ENCODE measurements at regions not wholly inside any gene's neighbourhood (a gene's known extent, or its start where the extent isn't known, plus 50 kb on each side); places are given as distances from the start of the nearest gene placed in this dataset.

DNA sequence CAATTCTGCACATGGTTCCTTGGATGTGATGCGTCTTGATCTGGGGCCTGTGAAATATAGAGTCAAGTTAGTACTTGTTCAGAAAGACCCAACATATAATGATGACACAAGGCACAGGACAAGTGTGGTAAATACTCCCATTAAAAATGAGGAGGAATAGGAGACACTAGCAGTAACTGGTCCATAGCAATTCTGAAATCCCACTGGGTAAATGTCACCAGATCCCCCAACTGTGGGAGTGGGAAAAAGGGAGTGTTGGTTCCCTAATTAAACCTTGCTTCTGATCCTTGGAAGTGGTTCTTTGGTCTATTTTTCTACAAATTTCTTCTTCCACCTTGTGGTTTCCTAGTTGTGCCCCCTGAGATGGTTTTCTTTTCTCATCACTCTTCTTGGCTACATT, 62.5 kb upstream of the NRP1 start:
- Histone ChIP-seq H3K4me1 (peaks cover 0 to 22% (median 0%) of the 10 kb centered on the region in 10 experiments; a peak in 4 of 20 replicates), H3K36me3 (no peaks in the 10 kb centered on the region), H3K9ac (no peak overlapping the region), H3K9me3 (replicated peaks in 1 of 11) (peaks cover 18 to 44% (median 25%) of the 10 kb centered on the region in 11 experiments), H3K4me2 (no peak overlapping the region), H3K27ac (no peak overlapping the region), H3K27me3 (no peaks in the 10 kb centered on the region), H3K4me3 (no peak overlapping the region), H4K20me1 (no peaks in the 10 kb centered on the region)
- TF ChIP-seq Cebpa-rat (IDR thresholded peaks at IDR 0.05), result no peak

DNA sequence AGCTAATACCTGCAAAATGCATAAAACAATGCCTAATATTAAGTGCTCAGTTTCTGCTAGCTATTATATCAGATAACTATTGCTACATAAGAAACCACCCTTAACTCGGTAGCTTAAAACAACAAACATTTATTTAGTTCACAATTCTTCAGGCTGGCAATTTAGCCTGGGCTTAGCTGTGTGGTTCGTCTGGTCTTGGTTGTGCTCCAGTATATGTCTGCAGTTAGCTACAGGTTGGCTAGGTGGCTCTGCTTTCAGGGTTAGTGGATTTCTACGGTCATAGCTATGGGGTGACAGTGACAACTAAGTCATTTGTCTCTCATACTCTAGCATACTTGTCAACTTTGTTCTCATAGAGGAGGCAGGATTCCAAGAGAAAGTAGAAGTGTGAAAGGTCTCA, 61.8 kb upstream of the NRP1 start:
- H3K4me2 ChIP-seq, result no peak overlapping the region
- peaks cover 18 to 44% (median 25%) of the 10 kb centered on the region in 11 experiments for H3K9me3 ChIP-seq (replicated peaks in 1 of 11)
- no peaks in the 10 kb centered on the region for H3K27me3 ChIP-seq
- no peak for TF ChIP-seq Cebpa-rat (IDR thresholded peaks at IDR 0.05)
- H3K9ac ChIP-seq, result no peak overlapping the region
- no peak overlapping the region for H3K4me3 ChIP-seq
- no peaks in the 10 kb centered on the region for H3K36me3 ChIP-seq
- H3K4me1 ChIP-seq, result peaks cover 0 to 22% (median 0%) of the 10 kb centered on the region in 10 experiments; a peak in 4 of 20 replicates
- H4K20me1 ChIP-seq, result no peaks in the 10 kb centered on the region
- no peak overlapping the region for H3K27ac ChIP-seq

DNA sequence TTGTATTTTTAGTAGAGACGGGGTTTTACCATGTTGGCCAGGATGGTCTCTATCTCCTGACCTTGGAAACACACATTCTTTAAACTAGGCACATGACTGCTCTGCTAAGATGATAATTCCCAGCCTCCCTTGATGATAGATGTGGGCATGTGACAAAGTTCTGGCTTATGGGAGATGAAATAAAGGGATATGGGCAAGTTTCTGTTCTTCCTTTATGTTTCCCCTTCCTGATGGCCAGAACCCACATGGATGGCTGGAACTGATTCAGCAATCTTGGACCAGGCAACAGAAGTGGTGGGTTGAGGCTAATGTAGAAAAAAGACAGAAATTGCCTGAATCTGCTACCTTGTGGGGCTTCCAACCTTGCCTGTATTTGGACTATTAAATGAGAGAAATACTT, 60.7 kb upstream of the NRP1 start:
- peaks cover 0 to 22% (median 0%) of the 10 kb centered on the region in 10 experiments; a peak in 4 of 20 replicates for H3K4me1 ChIP-seq
- H3K27ac ChIP-seq, result peak overlapping the region in 1 of 11 experiments; percentile 1; a peak in 1 of 22 replicates
- TF ChIP-seq Cebpa-rat (IDR thresholded peaks at IDR 0.05), result no peak
- H3K9ac ChIP-seq, result no peak overlapping the region
- no peaks in the 10 kb centered on the region for H3K36me3 ChIP-seq
- no peaks in the 10 kb centered on the region for H4K20me1 ChIP-seq
- H3K4me3 ChIP-seq, result no peak overlapping the region
- H3K27me3 ChIP-seq, result no peaks in the 10 kb centered on the region
- peaks cover 18 to 44% (median 25%) of the 10 kb centered on the region in 11 experiments for H3K9me3 ChIP-seq (replicated peaks in 1 of 11)
- H3K4me2 ChIP-seq, result peak overlapping the region in 2 of 11 experiments; percentile 46 to 66; a peak in 4 of 22 replicates

DNA sequence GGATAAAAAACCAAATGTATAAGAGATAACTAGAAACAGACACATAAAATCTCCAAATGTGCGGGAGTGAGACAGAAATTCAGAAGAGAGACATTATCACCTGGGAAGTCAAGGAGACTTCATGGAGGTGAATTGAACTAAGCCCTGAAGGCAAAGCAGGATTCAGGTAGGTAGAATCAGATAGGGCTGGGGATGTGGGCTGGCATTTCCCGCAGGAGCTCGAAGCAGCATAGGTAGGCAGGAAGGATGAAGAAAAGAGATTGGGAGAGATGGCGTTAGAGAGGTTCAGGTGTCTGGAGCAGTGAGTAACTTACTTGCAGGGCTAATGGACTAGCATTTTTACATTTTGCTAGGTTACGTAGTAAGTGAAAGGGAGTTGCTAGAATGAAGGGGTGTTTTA, 58.2 kb upstream of the NRP1 start:
- H3K4me1 ChIP-seq, result peaks cover 0 to 18% (median 0%) of the 10 kb centered on the region in 10 experiments; a peak in 4 of 20 replicates
- H3K4me2 ChIP-seq, result no peak overlapping the region

DNA sequence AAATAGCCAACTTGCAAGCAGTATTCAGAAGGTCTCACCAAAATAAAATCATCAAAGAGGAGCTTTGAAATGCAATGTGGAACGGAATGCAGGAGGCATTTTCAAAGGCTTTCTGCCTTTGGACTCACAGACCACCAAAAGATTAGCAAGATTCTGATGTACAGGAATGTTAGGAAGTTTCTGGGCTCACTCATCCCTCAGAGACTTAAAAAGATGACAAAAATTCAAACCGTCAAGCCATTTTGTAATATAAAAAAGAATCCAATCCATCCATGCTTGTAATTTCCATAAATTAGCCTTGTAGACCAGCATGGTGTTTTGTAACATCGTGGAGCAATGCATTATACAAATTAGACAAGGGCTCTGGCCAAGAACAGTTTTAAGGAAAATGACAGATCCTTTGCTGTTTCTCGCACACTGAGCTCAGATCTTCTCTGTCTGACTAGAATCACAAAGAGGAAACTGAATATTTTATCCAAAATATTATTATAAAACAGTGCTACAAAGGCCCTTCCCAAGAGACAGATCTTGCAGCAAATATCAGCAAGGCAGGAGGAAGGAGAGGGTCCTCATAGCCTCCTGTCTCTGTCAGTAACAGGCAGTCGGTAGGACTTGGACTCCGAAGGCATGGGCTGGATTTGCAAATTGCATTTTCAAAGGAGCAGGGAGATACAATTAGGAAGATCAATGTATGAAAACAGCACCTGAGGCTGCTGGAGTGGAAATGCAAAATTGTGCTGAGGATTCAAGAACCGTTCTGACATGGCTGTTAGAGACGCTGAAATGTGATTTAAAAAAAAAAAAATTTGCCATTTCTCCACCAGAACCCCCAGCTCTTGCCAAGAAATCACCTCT, 57.4 kb upstream of the NRP1 start:
- Histone ChIP-seq H3K36me3 (no peaks in the 10 kb centered on the region), H3K4me1 (peaks cover 0 to 18% (median 0%) of the 10 kb centered on the region in 10 experiments; a peak in 4 of 20 replicates), H3K9ac (no peak overlapping the region), H4K20me1 (no peaks in the 10 kb centered on the region), H3K9me3 (replicated peaks in 1 of 11) (peaks cover 7 to 23% (median 10%) of the 10 kb centered on the region in 11 experiments), H3K27ac (no peak overlapping the region), H3K4me3 (no peak overlapping the region), H3K27me3 (no peaks in the 10 kb centered on the region), H3K4me2 (no peak overlapping the region)
- TF ChIP-seq Cebpa-rat (IDR thresholded peaks at IDR 0.05), result no peak

More for the DNA sequence above, 58.2 kb upstream of the NRP1 start:
- H3K27me3 ChIP-seq, result no peaks in the 10 kb centered on the region
- no peak overlapping the region for H3K27ac ChIP-seq
- H3K9me3 ChIP-seq (replicated peaks in 1 of 11), result peaks cover 15 to 32% (median 18%) of the 10 kb centered on the region in 11 experiments
- no peak overlapping the region for H3K4me3 ChIP-seq
- no peak overlapping the region for H3K9ac ChIP-seq
- no peaks in the 10 kb centered on the region for H4K20me1 ChIP-seq
- no peaks in the 10 kb centered on the region for H3K36me3 ChIP-seq
- TF ChIP-seq Cebpa-rat (IDR thresholded peaks at IDR 0.05), result no peak

DNA sequence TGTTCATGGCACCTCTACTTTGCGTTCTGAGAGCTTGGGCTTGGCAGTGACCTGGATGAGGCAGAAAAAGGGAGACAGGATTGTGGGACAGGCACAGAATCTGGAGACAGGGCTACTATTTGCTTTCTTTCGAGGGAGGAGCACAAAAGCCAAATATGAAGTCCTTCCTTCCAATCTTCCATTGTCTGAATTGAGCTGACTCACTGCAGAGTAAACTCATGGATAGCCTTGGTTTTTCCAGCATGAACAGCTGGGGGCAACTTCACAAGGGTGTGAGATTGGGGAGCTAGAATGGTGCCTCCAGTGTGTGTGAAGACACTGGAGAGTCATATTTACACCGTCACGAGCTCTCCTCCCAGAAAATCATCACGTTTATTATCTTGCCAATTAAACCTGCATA, 55.6 kb upstream of the NRP1 start:
- no peaks in the 10 kb centered on the region for H3K27me3 ChIP-seq
- H3K27ac ChIP-seq, result no peak overlapping the region
- no peak overlapping the region for H3K9ac ChIP-seq
- H3K36me3 ChIP-seq, result no peaks in the 10 kb centered on the region
- H3K4me1 ChIP-seq, result peaks cover 0 to 8% (median 0%) of the 10 kb centered on the region in 10 experiments; a peak in 4 of 20 replicates
- H4K20me1 ChIP-seq, result no peaks in the 10 kb centered on the region
- peaks cover 0 to 5% (median 0%) of the 10 kb centered on the region in 11 experiments; a peak in 1 of 22 replicates for H3K9me3 ChIP-seq (replicated peaks in 1 of 11)
- H3K4me3 ChIP-seq, result no peak overlapping the region
- TF ChIP-seq Cebpa-rat (IDR thresholded peaks at IDR 0.05), result no peak
- no peak overlapping the region for H3K4me2 ChIP-seq

DNA sequence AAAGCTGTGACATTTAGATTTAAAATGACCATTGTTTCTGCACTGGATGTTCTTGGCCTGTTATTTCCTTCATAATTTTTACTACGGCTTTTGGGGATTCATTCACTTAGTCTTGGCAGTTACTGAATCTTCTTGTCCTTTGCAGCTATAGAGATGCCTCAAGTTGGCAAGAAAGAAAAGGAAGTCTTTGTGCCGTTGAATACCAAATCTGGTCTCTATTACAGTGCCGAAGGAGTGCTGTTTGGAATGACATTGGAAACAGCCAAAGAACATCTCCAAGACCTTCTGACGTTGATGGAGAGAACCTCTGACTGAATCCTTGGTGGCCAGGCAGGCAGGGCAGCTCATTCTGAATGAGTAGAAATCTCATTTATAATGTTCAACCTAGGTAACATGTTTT, 54.3 kb upstream of the NRP1 start:
- no peaks in the 10 kb centered on the region for H3K4me1 ChIP-seq
- H3K36me3 ChIP-seq, result no peaks in the 10 kb centered on the region
- H3K9me3 ChIP-seq (replicated peaks in 1 of 11), result no peaks in the 10 kb centered on the region
- no peak overlapping the region for H3K4me3 ChIP-seq
- H3K9ac ChIP-seq, result no peak overlapping the region
- no peaks in the 10 kb centered on the region for H4K20me1 ChIP-seq
- H3K4me2 ChIP-seq, result no peak overlapping the region
- H3K27ac ChIP-seq, result no peak overlapping the region
- TF ChIP-seq Cebpa-rat (IDR thresholded peaks at IDR 0.05), result no peak
- no peaks in the 10 kb centered on the region for H3K27me3 ChIP-seq

DNA sequence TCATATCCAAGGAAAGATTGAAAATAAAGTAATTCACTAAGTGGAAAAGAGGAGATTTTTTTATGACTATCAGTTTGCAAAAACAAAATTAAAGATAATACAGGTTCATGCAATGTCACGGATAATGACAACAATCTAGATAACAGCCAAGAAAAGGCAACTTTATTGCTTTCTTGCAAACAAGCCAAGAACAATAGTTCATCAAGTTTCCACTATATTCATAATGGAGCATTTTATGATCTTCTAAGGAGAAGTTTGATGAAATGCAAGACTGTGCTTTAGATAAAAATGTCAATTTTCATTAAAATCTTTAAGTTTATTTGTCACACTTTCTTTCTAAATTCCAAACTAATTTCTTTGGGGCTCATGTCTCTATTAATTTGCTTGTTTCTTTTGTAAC, 53.9 kb upstream of the NRP1 start:
- Histone ChIP-seq H3K4me1 (no peaks in the 10 kb centered on the region), H3K27ac (no peak overlapping the region)

DNA sequence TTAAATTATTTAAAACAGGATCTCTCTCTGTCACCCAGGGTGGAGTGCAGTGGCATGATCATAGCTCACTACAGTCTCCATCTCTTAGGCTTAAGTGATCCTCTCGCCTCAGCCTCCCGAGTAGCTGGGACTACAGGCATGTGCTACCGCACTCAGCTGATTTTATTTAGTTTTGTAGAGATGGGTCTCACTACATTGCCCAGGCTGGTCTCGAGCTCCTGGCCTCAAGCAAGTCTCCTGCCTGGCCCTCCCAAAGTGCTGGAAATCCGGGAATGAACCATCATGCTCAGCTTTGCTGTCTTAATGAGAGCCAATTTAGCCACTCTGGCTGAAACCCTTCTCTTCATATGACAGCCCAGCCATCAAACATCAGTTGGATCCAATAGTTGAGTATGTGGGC, 53.3 kb upstream of the NRP1 start:
- Histone ChIP-seq H3K4me1 (no peaks in the 10 kb centered on the region), H3K9ac (no peak overlapping the region), H3K9me3 (replicated peaks in 1 of 11) (no peaks in the 10 kb centered on the region), H3K4me3 (no peak overlapping the region), H3K36me3 (no peaks in the 10 kb centered on the region), H4K20me1 (no peaks in the 10 kb centered on the region), H3K27me3 (no peaks in the 10 kb centered on the region), H3K4me2 (no peak overlapping the region), H3K27ac (no peak overlapping the region)
- TF ChIP-seq Cebpa-rat (IDR thresholded peaks at IDR 0.05), result no peak

More for the DNA sequence above, 53.9 kb upstream of the NRP1 start:
- no peaks in the 10 kb centered on the region for H3K9me3 ChIP-seq (replicated peaks in 1 of 11)
- no peak for TF ChIP-seq Cebpa-rat (IDR thresholded peaks at IDR 0.05)
- no peaks in the 10 kb centered on the region for H3K27me3 ChIP-seq
- no peak overlapping the region for H3K4me2 ChIP-seq
- H4K20me1 ChIP-seq, result no peaks in the 10 kb centered on the region
- no peak overlapping the region for H3K9ac ChIP-seq
- H3K4me3 ChIP-seq, result no peak overlapping the region
- no peaks in the 10 kb centered on the region for H3K36me3 ChIP-seq

DNA sequence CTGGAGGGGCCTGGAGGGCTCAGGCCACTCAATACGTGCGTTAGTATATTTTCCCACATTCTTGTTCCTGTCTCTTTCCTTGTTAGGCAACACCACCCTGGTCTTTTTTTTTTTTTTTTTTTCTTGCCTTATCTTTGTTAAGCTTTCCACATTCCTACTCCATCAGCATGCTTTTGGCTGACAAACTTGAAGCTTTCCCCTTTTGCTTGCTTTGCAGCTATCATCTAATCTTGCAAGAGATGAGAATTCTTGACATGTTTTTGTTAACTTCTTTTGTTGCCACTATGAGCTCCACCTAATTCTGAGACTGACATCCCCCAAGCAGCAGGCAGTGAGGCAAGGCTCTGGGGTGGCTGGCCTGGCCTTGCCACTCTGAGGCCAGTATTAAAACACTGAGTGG, 52.5 kb upstream of the NRP1 start:
- no peak overlapping the region for H3K27ac ChIP-seq
- H3K4me2 ChIP-seq, result no peak overlapping the region
- no peaks in the 10 kb centered on the region for H4K20me1 ChIP-seq
- H3K4me3 ChIP-seq, result no peak overlapping the region
- H3K9ac ChIP-seq, result no peak overlapping the region
- no peaks in the 10 kb centered on the region for H3K27me3 ChIP-seq
- H3K9me3 ChIP-seq (replicated peaks in 1 of 11), result no peaks in the 10 kb centered on the region
- no peak for TF ChIP-seq Cebpa-rat (IDR thresholded peaks at IDR 0.05)
- peaks cover 0 to under 1% (median 0%) of the 10 kb centered on the region in 10 experiments; a peak in 3 of 20 replicates for H3K4me1 ChIP-seq
- H3K36me3 ChIP-seq, result no peaks in the 10 kb centered on the region

All from BLaER1 treated with 17β-estradiol and CSF1 and Interleukin-3, amounts not matched to agents 10 nM and 100 nM (cell line).